K562 (cell line): ENCODE measurements at regions not wholly inside any gene's neighbourhood (a gene's known extent, or its start where the extent isn't known, plus 50 kb on each side); places are given as distances from the start of the nearest gene placed in this dataset.

ENCODE experiments used
- ATAC-seq: fragments of 200-7000 bp; cut with Tn5 transposase; 3 replicates; pipeline ENCODE4 v1.9.1; 2020; ENCODE audit warnings: moderate library complexity
- BruUV-seq: library from RNA; stranded (reverse); fragments of 400-500 nt; replicated peaks from 2 replicates; lab custom pipeline; 2021; lab: Mats Ljungman, UMichigan
- CTCF ChIA-PET: fragments of 300-600 bp; formaldehyde crosslinking; extraction: SDS; loops from one replicate; lab custom pipeline; 2021; ENCODE audit warnings: low intra/inter-chr PET ratio; lab: Yijun Ruan, JAX
- POLR2A ChIA-PET: fragments of 300-600, 350-650 bp; sonication (Branson Sonifier 250); formaldehyde crosslinking; extraction: SDS; loops from one replicate; lab custom pipeline; 2021; ENCODE audit warnings: antibody characterized with exemption, inconsistent platforms; lab: Yijun Ruan, JAX
- DNase-seq, 4 experiments: peaks; one replicate each; pipeline versions ENCODE4 v3.0.0 to v3.0.0-alpha.2; 2011 to 2018; ENCODE audit warnings: low spot score in 3 of 4, mixed read lengths in 3 of 4; ENCODE audit errors: extremely low read depth in 1 of 4
- FAIRE-seq: peaks from 2 replicates; lab custom pipeline; 2011; peaks lifted over from hg19 to GRCh38; lab: Jason Lieb, UNC
- H2AFZ ChIP-seq: 2 replicates; pipeline ENCODE4 v1.6.0; 2011; ENCODE audit warnings: low read depth, low read length, control low read depth, inconsistent platforms
- H3K27ac ChIP-seq: fragments of 200-600 bp; 3 replicates; pipeline ENCODE4 v1.8.0; 2011; ENCODE audit warnings: low read depth, mild to moderate bottlenecking, control low read depth, inconsistent platforms, low read length, moderate library complexity, mixed read lengths; ENCODE audit errors: extremely low read depth
- H3K27me3 ChIP-seq, 2 experiments: fragments of 300-600 bp in 1 of 2; 2 replicates in 1 of 2; 3 replicates in 1 of 2; pipeline versions ENCODE4 v1.6.0 to v1.8.0; 2011; ENCODE audit warnings: inconsistent platforms in 2 of 2, low read length in 2 of 2, mild to moderate bottlenecking in 1 of 2, mixed read lengths in 1 of 2, moderate library complexity in 1 of 2; ENCODE audit not compliant: control insufficient read depth in 2 of 2, insufficient read depth in 2 of 2
- H3K36me3 ChIP-seq: fragments of 300-600 bp; 3 replicates; pipeline ENCODE4 v1.8.0; 2011; ENCODE audit warnings: mild to moderate bottlenecking, low read length, inconsistent platforms; ENCODE audit not compliant: control insufficient read depth, insufficient read depth
- H3K4me1 ChIP-seq, 2 experiments: fragments of 200-600 bp in 1 of 2; replicated peaks in 1 of 2; 2 replicates in 1 of 2; 3 replicates in 1 of 2; pipeline versions ENCODE4 v1.5.1 to v1.8.0; 2011; ENCODE audit warnings: inconsistent platforms in 2 of 2, low read length in 2 of 2, mild to moderate bottlenecking in 1 of 2, mixed read lengths in 1 of 2, moderate library complexity in 1 of 2; ENCODE audit not compliant: control insufficient read depth in 2 of 2, insufficient read depth in 2 of 2
- H3K4me2 ChIP-seq: 2 replicates; pipeline ENCODE4 v1.6.1; 2011; ENCODE audit warnings: low read length, control low read depth, inconsistent platforms, mixed read lengths; ENCODE audit not compliant: insufficient read depth
- H3K4me3 ChIP-seq: fragments of 200-600 bp; sonication (generic), shearing (Covaris generic); 2 replicates; pipeline ENCODE4 v1.5.1; 2016; ENCODE audit warnings: control low read depth, inconsistent platforms
- H3K79me2 ChIP-seq: fragments of 200-600 bp; 3 replicates; pipeline ENCODE4 v1.8.0; 2011; ENCODE audit warnings: low read length, inconsistent platforms; ENCODE audit not compliant: control insufficient read depth, insufficient read depth
- H3K9ac ChIP-seq, 2 experiments: 2 replicates each; pipeline versions ENCODE4 v1.6.0 to v1.6.1; 2011; ENCODE audit warnings: low read depth in 2 of 2, low read length in 2 of 2, control low read depth in 1 of 2, inconsistent platforms in 1 of 2, mild to moderate bottlenecking in 1 of 2, mixed read lengths in 1 of 2; ENCODE audit not compliant: insufficient read depth in 1 of 2
- H3K9me1 ChIP-seq: one replicate; pipeline ENCODE4 v1.6.0; 2011; ENCODE audit warnings: inconsistent platforms, mild to moderate bottlenecking, low read length, moderate library complexity; ENCODE audit not compliant: control insufficient read depth, insufficient read depth
- H3K9me3 ChIP-seq: replicated peaks from 2 replicates; pipeline ENCODE4 v1.5.1; 2011; ENCODE audit warnings: low read depth, low read length, inconsistent platforms; ENCODE audit not compliant: control insufficient read depth, insufficient read depth
- H4K20me1 ChIP-seq: replicated peaks from 2 replicates; pipeline ENCODE4 v1.6.1; 2011; ENCODE audit warnings: low read length, inconsistent platforms, mixed read lengths; ENCODE audit not compliant: control insufficient read depth, insufficient read depth
- ATF3 ChIP-seq, 2 experiments: fragments of 450-650 bp in 1 of 2; sonication (generic) in 1 of 2; formaldehyde crosslinking in 1 of 2; IDR thresholded peaks in 1 of 2; conservative IDR thresholded peaks in 1 of 2; 2 replicates each; pipeline versions ENCODE4 v1.6.1 to v1.8.1; 2016 to 2023; ENCODE audit warnings: mild to moderate bottlenecking in 2 of 2, moderate library complexity in 2 of 2, inconsistent platforms in 1 of 2, missing genetic modification reagents in 1 of 2
- EP300 ChIP-seq: IDR thresholded peaks from 2 replicates; pipeline ENCODE4 v1.6.1; 2012; ENCODE audit warnings: low read length, improper control_type of control experiment
- POLR2B ChIP-seq: fragments of 450-650 bp; IDR thresholded peaks from 2 replicates; pipeline ENCODE4 v1.6.1; 2018; ENCODE audit warnings: low read depth; ENCODE audit not compliant: partially characterized antibody
- RFX5 ChIP-seq: IDR thresholded peaks from 2 replicates; pipeline ENCODE4 v1.6.1; 2011; ENCODE audit warnings: low read depth, mild to moderate bottlenecking, improper control_type of control experiment, low read length
- SETDB1 ChIP-seq: IDR thresholded peaks from one replicate; pipeline ENCODE4 v1.6.1; 2012; ENCODE audit warnings: low read length, control low read depth, inconsistent platforms
- TCF7L2 ChIP-seq: fragments of 150-350 bp; IDR thresholded peaks from 2 replicates; pipeline ENCODE4 v1.6.1; 2016; ENCODE audit warnings: low read depth, mild to moderate bottlenecking, low read length, moderate library complexity
- WGBS: fragments of 100-300 bp; shearing (Covaris generic); methylation state at CpG from one replicate; pipeline ENCODE4 v1.1.6; 2016; ENCODE audit warnings: low coverage, mixed read lengths; ENCODE audit not compliant: insufficient coverage; ENCODE audit errors: missing lambda C conversion rate; 5-methylcytosine and 5-hydroxymethylcytosine counted together
- in situ Hi-C: fragments of 300-500 bp; cut with MboI; formaldehyde crosslinking; loops from 4 replicates; pipeline ENCODE4 v1.15.0; 2018; ENCODE audit warnings: inconsistent platforms, mixed read lengths
- intact Hi-C: fragments of 100-400 bp; cut with micrococcal nuclease; formaldehyde crosslinking; loops from 2 replicates; pipeline ENCODE4 v1.14.2; 2022

GRCh38 chr17:34699181-34699580 lies 119.8 kb downstream of the TMEM132E start:
- ChIA-PET CTCF (no interaction called here), POLR2A (no interaction called here)
- intact Hi-C loops, result no loop called here
- Histone ChIP-seq H3K9me3 (no peaks in the 10 kb centered on the region), H3K27ac (no peak overlapping the region), H4K20me1 (no peaks in the 10 kb centered on the region; the same call in 1 of the 2 replicates), H3K27me3 (no peaks in the 10 kb centered on the region), H3K4me2 (no peak overlapping the region), H3K4me3 (no peak overlapping the region), H3K9ac (no peak overlapping the region), H3K4me1 (no peaks in the 10 kb centered on the region), H3K36me3 (no peaks in the 10 kb centered on the region), H3K79me2 (no peaks in the 10 kb centered on the region), H3K9me1 (no peaks in the 10 kb centered on the region), H2AFZ (no peak overlapping the region)
- 0% methylated on average over 4 of the region's 4 CpGs for WGBS
- in situ Hi-C loops, result no loop called here
- no peak for ATAC-seq
- no peak for DNase-seq
- TF ChIP-seq EP300 (no peak), SETDB1 (no peak), POLR2B (no peak)
- no TSS peak for BruUV-seq
- FAIRE-seq, result no peak

GRCh38 chr17:34692920-34693319 lies 113.5 kb downstream of the TMEM132E start:
- Histone ChIP-seq H3K27ac (no peak overlapping the region), H3K27me3 (no peaks in the 10 kb centered on the region), H2AFZ (no peak overlapping the region), H3K36me3 (no peaks in the 10 kb centered on the region), H3K4me3 (no peak overlapping the region), H3K4me2 (no peak overlapping the region), H3K9me3 (no peaks in the 10 kb centered on the region), H3K9me1 (no peaks in the 10 kb centered on the region), H4K20me1 (no peaks in the 10 kb centered on the region), H3K79me2 (no peaks in the 10 kb centered on the region), H3K9ac (no peak overlapping the region), H3K4me1 (no peaks in the 10 kb centered on the region)
- ChIA-PET CTCF (no interaction called here), POLR2A (interaction anchor here (0.6 to 1.4 kb wide), 2 partner anchors 9 to 17 kb away, joined by 3 to 4 read pairs; no protein-coding TSS in a partner anchor)
- BruUV-seq, result no TSS peak
- DNase-seq (no peak), ATAC-seq (no peak), FAIRE-seq (no peak)
- peak; percentile 86 for TF ChIP-seq RFX5
- TF ChIP-seq ATF3 (IDR thresholded peaks at IDR 0.05), result peak; percentile 34; the same call in 1 of the 2 replicates
- no peak for TF ChIP-seq ATF3 (CRISPR knock-in tag; conservative IDR thresholded peaks at IDR 0.05)
- no peak for TF ChIP-seq TCF7L2
- intact Hi-C loops (no loop called here), in situ Hi-C loops (no loop called here)
- WGBS, result 0% methylated on average over 1 of the region's 1 CpG
